Fibroblast of pulmonary artery (primary cell): ENCODE measurements at regions not wholly inside any gene's neighbourhood (a gene's known extent, or its start where the extent isn't known, plus 50 kb on each side); places are given as distances from the start of the nearest gene placed in this dataset.

ENCODE experiments used
- DNase-seq: peaks from one replicate; pipeline ENCODE4 v3.0.0-alpha.2; 2010; ENCODE audit warnings: low read depth
- H3K4me3 ChIP-seq: replicated peaks from 2 replicates; pipeline ENCODE4 v1.5.1; 2011; ENCODE audit warnings: low read depth, mild to moderate bottlenecking, control low read depth, low read length, moderate library complexity
- TF ChIP-seq, protein P1 (sequence below): IDR thresholded peaks from 2 replicates; pipeline ENCODE4 v1.5.1; 2011; ENCODE audit warnings: mild to moderate bottlenecking, control low read depth, low read length, inconsistent platforms; ENCODE audit errors: missing control alignments

DNA sequence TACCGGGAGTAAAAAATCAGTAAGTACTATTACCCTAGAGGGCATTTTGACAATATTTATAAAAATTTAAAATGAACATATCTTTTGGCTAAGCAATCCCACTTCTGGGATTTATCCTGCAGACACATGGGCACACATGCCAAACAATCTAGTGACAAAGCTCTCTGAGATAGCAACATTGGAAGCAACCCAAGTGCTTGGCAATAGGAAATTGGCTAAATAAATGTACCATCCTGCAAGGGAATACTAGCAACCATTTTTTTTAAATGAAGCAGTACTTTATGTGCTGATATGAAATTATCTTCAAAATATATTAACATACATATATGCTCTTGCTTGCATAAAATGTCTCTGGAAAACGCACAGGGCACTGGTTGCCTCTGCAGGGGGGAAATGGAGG, 133.8 kb downstream of the SNX5 start:
- TF ChIP-seq, protein P1, sequence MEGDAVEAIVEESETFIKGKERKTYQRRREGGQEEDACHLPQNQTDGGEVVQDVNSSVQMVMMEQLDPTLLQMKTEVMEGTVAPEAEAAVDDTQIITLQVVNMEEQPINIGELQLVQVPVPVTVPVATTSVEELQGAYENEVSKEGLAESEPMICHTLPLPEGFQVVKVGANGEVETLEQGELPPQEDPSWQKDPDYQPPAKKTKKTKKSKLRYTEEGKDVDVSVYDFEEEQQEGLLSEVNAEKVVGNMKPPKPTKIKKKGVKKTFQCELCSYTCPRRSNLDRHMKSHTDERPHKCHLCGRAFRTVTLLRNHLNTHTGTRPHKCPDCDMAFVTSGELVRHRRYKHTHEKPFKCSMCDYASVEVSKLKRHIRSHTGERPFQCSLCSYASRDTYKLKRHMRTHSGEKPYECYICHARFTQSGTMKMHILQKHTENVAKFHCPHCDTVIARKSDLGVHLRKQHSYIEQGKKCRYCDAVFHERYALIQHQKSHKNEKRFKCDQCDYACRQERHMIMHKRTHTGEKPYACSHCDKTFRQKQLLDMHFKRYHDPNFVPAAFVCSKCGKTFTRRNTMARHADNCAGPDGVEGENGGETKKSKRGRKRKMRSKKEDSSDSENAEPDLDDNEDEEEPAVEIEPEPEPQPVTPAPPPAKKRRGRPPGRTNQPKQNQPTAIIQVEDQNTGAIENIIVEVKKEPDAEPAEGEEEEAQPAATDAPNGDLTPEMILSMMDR: no peak
- no peak for DNase-seq
- no peak overlapping the region for H3K4me3 ChIP-seq

DNA sequence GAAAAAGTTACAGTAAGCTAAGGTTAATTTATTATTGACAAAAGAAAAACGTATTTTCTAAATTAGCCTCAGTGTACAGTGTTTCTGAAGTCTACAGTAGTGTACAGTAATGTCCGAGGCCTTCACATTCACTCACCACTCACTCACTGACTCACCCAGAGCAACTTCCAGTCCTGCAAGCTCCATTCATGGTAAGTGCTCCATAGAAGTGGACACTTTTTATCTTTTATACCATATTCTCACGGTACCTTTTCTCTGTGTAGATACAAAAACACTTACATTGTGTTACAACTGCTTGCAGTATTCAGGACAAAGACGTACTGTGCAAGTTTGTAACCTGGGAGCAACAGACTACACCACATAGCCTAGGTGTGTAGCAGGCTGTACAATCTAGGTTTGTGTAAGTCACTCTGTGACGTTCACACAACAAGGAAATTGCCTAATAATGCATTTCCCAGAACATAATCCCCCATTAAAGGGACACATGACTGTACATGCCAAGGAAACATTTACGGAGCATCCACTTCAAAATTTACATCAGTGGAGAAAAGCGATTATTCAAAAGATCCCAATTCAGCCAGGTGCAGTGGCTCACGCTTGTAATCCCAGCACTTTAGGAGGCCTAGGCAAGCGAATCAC, 133.4 kb downstream of the BANF2 start:
- peak; percentile 74 for DNase-seq
- TF ChIP-seq, protein P1: no peak
- no peak overlapping the region for H3K4me3 ChIP-seq

DNA sequence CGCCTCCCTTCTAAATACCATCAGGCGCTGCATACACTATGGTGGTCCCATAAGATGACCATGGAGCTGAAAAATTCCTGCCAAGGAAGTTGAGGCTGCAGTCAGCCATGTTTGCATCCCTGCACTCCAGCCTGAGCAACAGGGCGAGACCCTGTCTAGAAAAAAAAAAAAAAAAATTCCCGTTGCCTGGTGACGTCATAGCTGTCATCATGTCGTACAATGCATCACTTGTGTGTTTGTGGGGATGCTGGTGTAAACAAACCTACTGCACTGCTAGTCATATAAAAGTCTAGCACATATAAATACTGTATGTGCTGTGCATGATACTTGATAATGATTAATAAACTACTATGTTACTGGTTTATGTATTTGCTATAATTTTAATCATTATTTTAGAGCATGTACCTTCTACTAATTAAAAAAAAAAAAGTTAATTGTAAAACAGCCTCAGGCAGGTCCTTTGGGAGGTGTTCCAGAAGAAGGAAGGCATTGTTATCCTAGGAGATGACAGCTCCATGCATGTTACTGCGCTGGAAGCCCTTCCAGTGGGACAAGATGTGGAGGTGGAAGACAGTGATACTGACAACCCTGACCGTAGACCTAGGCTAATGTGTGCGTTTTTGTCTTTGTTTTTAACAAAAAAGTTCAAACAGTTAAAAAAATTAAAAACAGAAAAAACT, 132.6 kb downstream of the BANF2 start:
- no peak overlapping the region for H3K4me3 ChIP-seq
- TF ChIP-seq, protein P1: no peak

DNA sequence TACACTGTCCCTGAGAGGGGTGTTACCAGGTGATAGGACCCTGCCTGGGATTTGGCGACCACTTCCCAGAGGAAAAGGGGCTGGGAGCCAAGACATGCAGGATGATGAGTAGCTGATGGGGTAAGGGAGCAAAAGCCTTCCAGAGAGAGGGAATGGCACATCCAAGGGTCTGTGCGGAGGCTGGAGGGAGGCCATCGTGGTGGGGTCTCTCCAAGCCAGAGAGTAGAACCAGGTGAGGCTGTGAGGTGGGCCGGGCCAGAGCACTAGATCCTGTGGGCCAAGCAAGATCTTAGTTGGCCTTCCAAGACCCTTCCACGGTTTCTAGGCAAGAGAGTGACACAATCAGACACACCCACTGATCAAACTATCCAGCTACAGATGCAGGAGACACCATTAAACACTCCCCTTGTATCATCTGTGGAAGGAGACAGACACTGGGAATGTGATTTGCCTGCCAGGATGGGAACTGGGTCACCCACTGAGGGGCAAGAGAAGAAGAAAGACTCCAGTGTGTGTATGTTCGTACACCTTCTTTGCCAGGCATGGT, 128.9 kb downstream of the BANF2 start:
- no peak for DNase-seq
- TF ChIP-seq, protein P1: no peak
- no peak overlapping the region for H3K4me3 ChIP-seq

More for the DNA sequence above, 132.6 kb downstream of the BANF2 start:
- no peak for DNase-seq

DNA sequence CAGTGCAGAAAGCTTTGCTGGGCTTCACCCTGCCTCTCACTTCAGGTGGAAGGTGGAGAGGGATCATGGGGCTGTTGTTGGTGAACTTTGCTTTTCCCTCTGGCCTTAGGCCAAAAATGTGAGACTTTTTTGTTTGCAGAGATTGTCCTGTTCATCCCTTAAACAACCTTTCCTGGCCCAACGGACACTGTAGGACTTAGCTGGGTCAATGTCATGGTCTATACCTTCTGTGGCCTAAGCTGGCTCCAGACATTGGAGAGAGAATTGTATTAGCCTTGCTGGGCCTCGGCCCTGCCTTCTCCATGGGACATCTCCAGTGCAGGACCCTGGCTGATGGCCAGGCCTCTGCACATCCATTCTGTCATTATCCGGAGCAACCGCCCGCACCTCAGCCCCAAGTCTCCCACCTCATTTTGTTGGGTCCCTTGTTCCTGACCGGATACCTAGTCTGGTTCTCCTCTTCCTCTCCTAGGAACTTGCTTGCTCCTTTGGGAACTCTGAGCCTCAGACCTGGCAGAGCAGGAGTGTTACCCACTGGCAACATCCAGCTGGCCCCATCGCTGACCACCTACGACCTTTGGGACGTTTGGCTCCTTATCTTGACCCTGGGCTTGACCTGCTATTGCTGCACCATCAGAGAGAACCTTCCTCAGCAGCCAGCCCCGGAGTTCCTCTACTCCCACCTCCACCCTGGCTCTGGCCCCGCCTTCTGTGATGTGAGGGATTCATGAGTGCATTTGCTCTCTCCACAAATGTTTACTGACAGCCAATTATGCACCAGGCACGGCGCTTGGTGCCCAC, 128.2 kb downstream of the BANF2 start:
- no peak for DNase-seq
- TF ChIP-seq, protein P1: no peak
- H3K4me3 ChIP-seq: no peak overlapping the region

DNA sequence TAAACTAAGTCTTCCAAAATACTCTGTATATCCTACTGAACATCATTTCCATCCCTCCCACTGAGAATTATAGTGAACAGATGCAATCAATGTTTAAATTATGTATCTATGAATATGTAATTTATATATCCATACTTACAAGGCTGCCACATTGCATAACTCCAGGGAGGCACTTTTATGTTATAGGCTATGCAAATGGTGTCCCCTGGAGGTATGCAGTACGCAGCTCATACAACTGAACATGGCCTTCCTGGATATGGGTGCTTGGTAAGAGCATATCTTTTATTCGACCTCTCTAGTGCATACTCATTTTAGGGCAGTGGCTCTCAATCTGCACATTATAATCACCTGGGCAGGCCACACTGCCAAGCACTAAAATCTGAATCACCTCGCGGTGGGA, 127.3 kb downstream of the BANF2 start:
- TF ChIP-seq, protein P1: no peak
- DNase-seq: no peak
- H3K4me3 ChIP-seq: no peak overlapping the region
